SK-N-SH (cell line): ENCODE measurements at regions not wholly inside any gene's neighbourhood (a gene's known extent, or its start where the extent isn't known, plus 50 kb on each side); places are given as distances from the start of the nearest gene placed in this dataset.

Experiments used
- CTCF ChIA-PET: fragments of 300-600, 350-600 bp; formaldehyde crosslinking; extraction: SDS; loops from one replicate; lab custom pipeline; 2021; lab: Yijun Ruan, JAX
- POLR2A ChIA-PET: fragments of 350-600 bp; sonication (Branson Sonifier 250); formaldehyde crosslinking; extraction: SDS; loops from one replicate; lab custom pipeline; 2020; ENCODE audit warnings: antibody characterized with exemption, inconsistent platforms; lab: Yijun Ruan, JAX
- DNase-seq: peaks from one replicate; pipeline ENCODE4 v3.0.0; 2012
- H2AFZ ChIP-seq: fragments of 200-600 bp; sonication (generic); 2 replicates; pipeline ENCODE4 v1.8.1; 2016; ENCODE audit warnings: antibody characterized with exemption, mild to moderate bottlenecking, low read depth
- H3F3A ChIP-seq: fragments of 200-600 bp; sonication (generic); replicated peaks from 2 replicates; pipeline ENCODE3; 2016; ENCODE audit warnings: antibody characterized with exemption, mild to moderate bottlenecking; ENCODE audit not compliant: insufficient read depth
- H3K27ac ChIP-seq, 2 experiments: fragments of 200-500 bp in 1 of 2; fragments of 200-600 bp in 1 of 2; sonication (Bioruptor generic) in 1 of 2; sonication (generic), shearing (Covaris generic) in 1 of 2; 2 replicates each; pipeline versions ENCODE4 v1.5.1 to v1.6.1; 2014 to 2016; ENCODE audit warnings: low read depth in 2 of 2, inconsistent platforms in 1 of 2, low read length in 1 of 2, mild to moderate bottlenecking in 1 of 2, mixed read lengths in 1 of 2
- H3K27me3 ChIP-seq: fragments of 200-600 bp; sonication (generic), shearing (Covaris generic); 2 replicates; pipeline ENCODE4 v1.6.1; 2016; ENCODE audit warnings: mixed run types; ENCODE audit not compliant: insufficient read depth
- H3K36me3 ChIP-seq, 2 experiments: fragments of 200-500 bp in 1 of 2; fragments of 200-600 bp in 1 of 2; sonication (Bioruptor generic) in 1 of 2; sonication (generic) in 1 of 2; replicated peaks in 1 of 2; 2 replicates each; pipeline versions ENCODE3 to v1.5.1; 2014 to 2016; ENCODE audit warnings: low read length in 1 of 2, mild to moderate bottlenecking in 1 of 2; ENCODE audit not compliant: insufficient read depth in 2 of 2, control insufficient read depth in 1 of 2
- H3K4me1 ChIP-seq, 2 experiments: fragments of 200-500 bp in 1 of 2; fragments of 200-600 bp in 1 of 2; sonication (Bioruptor generic) in 1 of 2; sonication (generic), shearing (Covaris generic) in 1 of 2; 2 replicates each; pipeline versions ENCODE4 v1.5.1 to v1.6.1; 2014 to 2016; ENCODE audit warnings: low read depth in 1 of 2, low read length in 1 of 2, mixed run types in 1 of 2; ENCODE audit not compliant: insufficient read depth in 2 of 2, control insufficient read depth in 1 of 2
- H3K4me2 ChIP-seq: fragments of 200-600 bp; sonication (generic), shearing (Covaris generic); 2 replicates; pipeline ENCODE4 v1.6.1; 2017; ENCODE audit warnings: mixed run types
- H3K4me3 ChIP-seq, 2 experiments: fragments of 200-500 bp in 1 of 2; fragments of 200-600 bp in 1 of 2; sonication (Bioruptor generic) in 1 of 2; sonication (generic), shearing (Covaris generic) in 1 of 2; 2 replicates each; pipeline versions ENCODE4 v1.5.1 to v1.8.1; 2014 to 2016; ENCODE audit warnings: low read depth in 2 of 2, inconsistent platforms in 1 of 2, low read length in 1 of 2, mild to moderate bottlenecking in 1 of 2, mixed read lengths in 1 of 2, moderate library complexity in 1 of 2
- H3K79me2 ChIP-seq: fragments of 200-600 bp; sonication (generic); 2 replicates; pipeline ENCODE4 v1.8.1; 2017; ENCODE audit warnings: mild to moderate bottlenecking; ENCODE audit not compliant: insufficient read depth
- H3K9ac ChIP-seq: fragments of 200-600 bp; sonication (generic); 2 replicates; pipeline ENCODE4 v1.6.1; 2017; ENCODE audit warnings: mixed run types
- H3K9me2 ChIP-seq: fragments of 200-600 bp; sonication (generic); 2 replicates; pipeline ENCODE4 v1.6.1; 2017; ENCODE audit warnings: mixed run types
- H3K9me3 ChIP-seq: fragments of 200-600 bp; sonication (generic); 2 replicates; pipeline ENCODE4 v1.6.1; 2017; ENCODE audit warnings: mixed run types, mild to moderate bottlenecking, moderate library complexity
- H4K20me1 ChIP-seq: fragments of 200-600 bp; sonication (generic); 2 replicates; pipeline ENCODE4 v1.6.1; 2017; ENCODE audit warnings: mild to moderate bottlenecking, mixed run types; ENCODE audit not compliant: insufficient read depth
- CHD2 ChIP-seq: fragments of 150-350 bp; IDR thresholded peaks from 2 replicates; pipeline ENCODE4 v1.6.1; 2018; ENCODE audit warnings: low read length; ENCODE audit not compliant: partially characterized antibody
- EP300 ChIP-seq, 2 experiments: IDR thresholded peaks; 2 replicates each; pipeline versions ENCODE4 v1.4.0 to v1.6.1; 2012; ENCODE audit warnings: borderline replicate concordance in 1 of 2, low read depth in 1 of 2, low read length in 1 of 2
- FOSL2 ChIP-seq: IDR thresholded peaks from 2 replicates; pipeline ENCODE4 v1.4.0; 2012; ENCODE audit warnings: low read depth, mild to moderate bottlenecking, moderate library complexity, borderline replicate concordance
- GABPA ChIP-seq: IDR thresholded peaks from 2 replicates; pipeline ENCODE4 v1.4.0; 2012; ENCODE audit warnings: low read depth, mild to moderate bottlenecking
- IRF3 ChIP-seq: fragments of 150-350 bp; IDR thresholded peaks from 2 replicates; pipeline ENCODE4 v1.6.1; 2016; ENCODE audit warnings: mild to moderate bottlenecking, low read depth, low read length
- MAX ChIP-seq: IDR thresholded peaks from 2 replicates; pipeline ENCODE4 v1.4.0; 2012; ENCODE audit warnings: low read depth
- MEF2A ChIP-seq: IDR thresholded peaks from 2 replicates; pipeline ENCODE4 v1.4.0; 2012; ENCODE audit warnings: low read depth, borderline replicate concordance
- NFIC ChIP-seq: IDR thresholded peaks from 2 replicates; pipeline ENCODE4 v1.4.0; 2012; ENCODE audit warnings: borderline replicate concordance
- NRF1 ChIP-seq: IDR thresholded peaks from 2 replicates; pipeline ENCODE4 v1.6.1; 2012; ENCODE audit warnings: low read depth, mild to moderate bottlenecking, low read length
- POLR2AphosphoS5 ChIP-seq: IDR thresholded peaks from 2 replicates; pipeline ENCODE4 v1.6.1; 2012; ENCODE audit warnings: low read depth, low read length
- RAD21 ChIP-seq: IDR thresholded peaks from 2 replicates; pipeline ENCODE4 v1.6.1; 2012; ENCODE audit warnings: mild to moderate bottlenecking, low read length
- REST ChIP-seq: IDR thresholded peaks from 2 replicates; pipeline ENCODE4 v1.6.1; 2012; ENCODE audit warnings: mild to moderate bottlenecking, low read depth, low read length, moderate library complexity
- RFX5 ChIP-seq: IDR thresholded peaks from 2 replicates; pipeline ENCODE4 v1.6.1; 2012; ENCODE audit warnings: mild to moderate bottlenecking, improper control_type of control experiment, low read length
- RXRA ChIP-seq: IDR thresholded peaks from 2 replicates; pipeline ENCODE4 v1.4.0; 2012; ENCODE audit warnings: low read depth, mild to moderate bottlenecking, borderline replicate concordance
- TCF12 ChIP-seq: IDR thresholded peaks from 2 replicates; pipeline ENCODE4 v1.4.0; 2012
- YY1 ChIP-seq: IDR thresholded peaks from 2 replicates; pipeline ENCODE4 v1.4.0; 2012; ENCODE audit warnings: low read depth, mild to moderate bottlenecking
- WGBS: methylation state at CpG from one replicate; pipeline ENCODE4 v1.1.6; 2017; ENCODE audit warnings: low lambda C conversion rate; 5-methylcytosine and 5-hydroxymethylcytosine counted together
- TF ChIP-seq, protein P1 (sequence below): IDR thresholded peaks from 2 replicates; pipeline ENCODE4 v1.4.0; 2012; ENCODE audit warnings: low read depth, borderline replicate concordance

DNA sequence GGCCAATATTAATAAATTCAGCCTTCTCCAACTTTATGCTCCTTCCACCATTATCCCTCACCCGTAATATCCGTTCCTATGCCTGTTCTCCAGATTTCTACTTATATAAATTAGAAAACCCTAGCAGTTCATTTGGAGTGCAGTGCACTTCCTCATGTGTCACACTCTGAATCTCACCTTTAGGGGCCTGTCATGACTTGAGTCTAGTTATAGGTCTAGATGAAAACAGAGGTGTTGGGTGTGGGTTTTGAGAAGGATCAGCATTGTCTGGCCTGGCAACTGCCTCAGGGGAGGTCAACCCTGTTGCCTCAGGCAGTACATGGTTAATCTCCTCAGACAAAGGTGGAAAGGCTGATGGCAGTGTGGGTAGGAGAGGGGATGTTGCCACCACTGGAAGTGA is 876.8 kb downstream of the FAT4 start:
- H3K9ac ChIP-seq, result no peak overlapping the region
- CTCF ChIA-PET, result no interaction called here
- TF ChIP-seq IRF3 (no peak), GABPA (no peak), RFX5 (no peak), NRF1 (no peak), YY1 (no peak), TCF12 (no peak), MAX (no peak), POLR2AphosphoS5 (no peak), REST (no peak), NFIC (no peak), MEF2A (no peak), RAD21 (no peak), RXRA (no peak), CHD2 (no peak), EP300 (IDR thresholded peaks at IDR 0.05; ENCODE audit: borderline replicate concordance in 1 of 2, low read depth in 1 of 2, low read length in 1 of 2) (no peak), FOSL2 (no peak)
- TF ChIP-seq, protein P1, sequence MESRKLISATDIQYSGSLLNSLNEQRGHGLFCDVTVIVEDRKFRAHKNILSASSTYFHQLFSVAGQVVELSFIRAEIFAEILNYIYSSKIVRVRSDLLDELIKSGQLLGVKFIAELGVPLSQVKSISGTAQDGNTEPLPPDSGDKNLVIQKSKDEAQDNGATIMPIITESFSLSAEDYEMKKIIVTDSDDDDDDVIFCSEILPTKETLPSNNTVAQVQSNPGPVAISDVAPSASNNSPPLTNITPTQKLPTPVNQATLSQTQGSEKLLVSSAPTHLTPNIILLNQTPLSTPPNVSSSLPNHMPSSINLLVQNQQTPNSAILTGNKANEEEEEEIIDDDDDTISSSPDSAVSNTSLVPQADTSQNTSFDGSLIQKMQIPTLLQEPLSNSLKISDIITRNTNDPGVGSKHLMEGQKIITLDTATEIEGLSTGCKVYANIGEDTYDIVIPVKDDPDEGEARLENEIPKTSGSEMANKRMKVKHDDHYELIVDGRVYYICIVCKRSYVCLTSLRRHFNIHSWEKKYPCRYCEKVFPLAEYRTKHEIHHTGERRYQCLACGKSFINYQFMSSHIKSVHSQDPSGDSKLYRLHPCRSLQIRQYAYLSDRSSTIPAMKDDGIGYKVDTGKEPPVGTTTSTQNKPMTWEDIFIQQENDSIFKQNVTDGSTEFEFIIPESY, result no peak
- TF ChIP-seq, all 33 proteins: peak for 0
- no peaks in the 10 kb centered on the region for H3K79me2 ChIP-seq
- H3K9me3 ChIP-seq, result no peaks in the 10 kb centered on the region
- no peaks in the 10 kb centered on the region for H3K27me3 ChIP-seq
- WGBS, result 82% methylated on average over 2 of the region's 2 CpGs
- H3F3A ChIP-seq, result no peaks in the 10 kb centered on the region
- no peak overlapping the region for H3K4me2 ChIP-seq
- H3K27ac ChIP-seq, result no peak overlapping the region
- no peak overlapping the region for H2AFZ ChIP-seq
- no peaks in the 10 kb centered on the region for H3K4me1 ChIP-seq
- H3K36me3 ChIP-seq, result no peaks in the 10 kb centered on the region
- no peak overlapping the region for H3K4me3 ChIP-seq
- H4K20me1 ChIP-seq, result no peaks in the 10 kb centered on the region
- POLR2A ChIA-PET, result no interaction called here
- DNase-seq, result no peak
- no peaks in the 10 kb centered on the region for H3K9me2 ChIP-seq
